GM19239 (cell line): ENCODE measurements at regions not wholly inside any gene's neighbourhood (a gene's known extent, or its start where the extent isn't known, plus 50 kb on each side); places are given as distances from the start of the nearest gene placed in this dataset.

Experiments
- DNase-seq: peaks from one replicate; pipeline ENCODE4 v3.0.0; 2011; ENCODE audit warnings: low spot score; ENCODE audit not compliant: insufficient read length
- FAIRE-seq: peaks from 2 replicates; lab custom pipeline; 2011; peaks lifted over from hg19 to GRCh38; lab: Jason Lieb, UNC

- FAIRE-seq = no peak
- DNase-seq = no peak
Observed at GRCh38 chr18:14905350-14905749, 157.4 kb downstream of the ANKRD30B start.

GRCh38 chr18:14905979-14906378 is 158.0 kb downstream of the ANKRD30B start:
- DNase-seq (no peak), FAIRE-seq (no peak)

GRCh38 chr18:14907420-14907819 is 159.4 kb downstream of the ANKRD30B start:
- FAIRE-seq (no peak), DNase-seq (no peak)

- no peak for DNase-seq
- FAIRE-seq = no peak
Observed at GRCh38 chr18:14908541-14908940, 160.6 kb downstream of the ANKRD30B start.

GRCh38 chr18:14912967-14913366 is 165.0 kb downstream of the ANKRD30B start:
- no peak for DNase-seq
- no peak for FAIRE-seq

GRCh38 chr18:14914121-14914520 is 166.1 kb downstream of the ANKRD30B start:
- FAIRE-seq = no peak
- no peak for DNase-seq

- DNase-seq (no peak), FAIRE-seq (no peak)
Observed at GRCh38 chr18:14914771-14915170, 166.8 kb downstream of the ANKRD30B start.

- FAIRE-seq (no peak), DNase-seq (no peak)
Observed at GRCh38 chr18:14916181-14916580, 168.2 kb downstream of the ANKRD30B start.

- FAIRE-seq (no peak), DNase-seq (no peak)
Observed at GRCh38 chr18:14916851-14917250, 168.9 kb downstream of the ANKRD30B start.

GRCh38 chr18:14917311-14917710 is 169.3 kb downstream of the ANKRD30B start:
- no peak for FAIRE-seq

GRCh38 chr18:14919666-14920065 is 171.7 kb downstream of the ANKRD30B start:
- no peak for FAIRE-seq
- DNase-seq = no peak

More at GRCh38 chr18:14917311-14917710, 169.3 kb downstream of the ANKRD30B start:
- DNase-seq = no peak

GRCh38 chr18:14921031-14921430 is 173.1 kb downstream of the ANKRD30B start:
- no peak for DNase-seq
- FAIRE-seq = no peak

- no peak for FAIRE-seq
- no peak for DNase-seq
Observed at GRCh38 chr18:14921547-14921946, 173.6 kb downstream of the ANKRD30B start.

GRCh38 chr18:14922031-14922430 is 174.1 kb downstream of the ANKRD30B start:
- FAIRE-seq = no peak

GRCh38 chr18:14922965-14923565 is 175.1 kb downstream of the ANKRD30B start:
- DNase-seq (no peak), FAIRE-seq (no peak)

More at GRCh38 chr18:14922031-14922430, 174.1 kb downstream of the ANKRD30B start:
- no peak for DNase-seq

- DNase-seq (no peak), FAIRE-seq (no peak)
Observed at GRCh38 chr18:14924226-14924625, 176.3 kb downstream of the ANKRD30B start.

GRCh38 chr18:14925281-14925709 is 177.3 kb downstream of the ANKRD30B start:
- FAIRE-seq = no peak
- DNase-seq = no peak

- no peak for DNase-seq
- FAIRE-seq = no peak
Observed at GRCh38 chr18:14927701-14928100, 179.7 kb downstream of the ANKRD30B start.

- FAIRE-seq (no peak), DNase-seq (no peak)
Observed at GRCh38 chr18:14928396-14928795, 180.4 kb downstream of the ANKRD30B start.

GRCh38 chr18:14930076-14930475 is 182.1 kb downstream of the ANKRD30B start:
- FAIRE-seq = no peak
- DNase-seq = no peak

- DNase-seq (no peak), FAIRE-seq (no peak)
Observed at GRCh38 chr18:14930576-14930975, 182.6 kb downstream of the ANKRD30B start.

- FAIRE-seq (no peak), DNase-seq (no peak)
Observed at GRCh38 chr18:14933049-14933851, 185.3 kb downstream of the ANKRD30B start.
